ENCODE measurements at regions not wholly inside any gene's neighbourhood (a gene's known extent, or its start where the extent isn't known, plus 50 kb on each side); places are given as distances from the start of the nearest gene placed in this dataset.

DNA sequence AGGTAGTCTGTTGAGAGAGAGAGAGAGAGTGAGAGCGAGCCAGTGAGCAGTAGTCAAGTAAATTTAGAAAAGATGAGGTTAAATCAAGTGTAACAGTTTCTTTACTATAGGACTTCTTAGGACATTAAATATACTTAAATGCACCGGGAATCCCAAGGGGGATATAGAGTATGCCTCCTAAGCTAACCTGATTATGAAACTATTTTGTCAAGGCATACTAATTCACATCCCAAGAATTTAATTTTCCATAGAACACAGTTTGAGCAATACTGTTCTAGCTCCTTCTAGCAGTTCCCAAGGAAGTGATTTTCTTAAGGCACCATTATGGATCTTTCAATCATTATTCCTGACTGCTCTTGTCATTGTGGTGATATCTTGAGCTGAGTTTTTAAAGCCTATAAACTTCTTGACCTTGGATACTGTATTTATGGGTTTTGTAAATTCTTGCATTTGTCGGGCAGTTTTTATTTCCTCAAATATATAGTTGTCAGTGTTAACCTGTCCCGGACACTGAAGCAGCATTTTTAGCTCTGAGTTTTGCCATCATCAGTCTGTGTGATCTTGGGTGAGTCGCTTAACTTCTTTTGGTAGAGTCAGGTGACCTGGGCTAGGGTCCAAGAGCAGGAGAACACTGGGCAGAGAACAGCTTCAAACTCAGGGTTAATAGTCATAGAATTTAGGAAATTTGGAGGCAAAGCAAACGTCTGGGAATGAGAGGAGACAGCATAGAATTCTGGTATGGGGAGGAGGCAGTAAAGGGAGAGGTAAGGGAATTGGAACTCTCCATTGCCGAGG, 196.5 kb upstream of the FRMD6 start:
- Histone ChIP-seq H3K27ac (no peak overlapping the region), H3K9me3 (no peaks in the 10 kb centered on the region), H3K36me3 (no peaks in the 10 kb centered on the region), H3K27me3 (no peaks in the 10 kb centered on the region), H3K4me1 (no peaks in the 10 kb centered on the region), H3K4me3 (no peak overlapping the region)
- 70 to 78% methylated on average over 4 to 7 of the region's 7 CpGs for WGBS, 2 donors (ENCODE audit: low coverage in 1 of 2)
- TF ChIP-seq EP300 (IDR thresholded peaks at IDR 0.05) (no peak), CTCF (IDR thresholded peaks at IDR 0.05) (no peak), POLR2AphosphoS5 (IDR thresholded peaks at IDR 0.05) (no peak), POLR2A (IDR thresholded peaks at IDR 0.05) (no peak)
- ATAC-seq: no peak

GRCh38 chr14:51457843-51458562, 193.7 kb upstream of the FRMD6 start:
- Histone ChIP-seq H3K36me3 (no peaks in the 10 kb centered on the region), H3K4me1 (no peaks in the 10 kb centered on the region)

GRCh38 chr14:51458563-51458955, 193.2 kb upstream of the FRMD6 start:
- Histone ChIP-seq H3K36me3 (no peaks in the 10 kb centered on the region), H3K27ac (no peak overlapping the region), H3K27me3 (no peaks in the 10 kb centered on the region), H3K4me1 (no peaks in the 10 kb centered on the region), H3K4me3 (no peak overlapping the region), H3K9me3 (no peaks in the 10 kb centered on the region)
- ATAC-seq: no peak
- TF ChIP-seq POLR2A (IDR thresholded peaks at IDR 0.05): no peak
- TF ChIP-seq EP300 (IDR thresholded peaks at IDR 0.05): no peak
- no peak for TF ChIP-seq CTCF (IDR thresholded peaks at IDR 0.05)
- no peak for TF ChIP-seq POLR2AphosphoS5 (IDR thresholded peaks at IDR 0.05)
- 36 to 100% methylated on average over 1 of the region's 1 CpG for WGBS, 2 donors (ENCODE audit: low coverage in 1 of 2)

More at GRCh38 chr14:51457843-51458562, 193.7 kb upstream of the FRMD6 start:
- ATAC-seq: no peak
- 94 to 100% methylated on average over 1 of the region's 1 CpG for WGBS, 2 donors (ENCODE audit: low coverage in 1 of 2)
- Histone ChIP-seq H3K9me3 (no peaks in the 10 kb centered on the region), H3K27ac (no peak overlapping the region), H3K27me3 (no peaks in the 10 kb centered on the region), H3K4me3 (no peak overlapping the region)
- TF ChIP-seq CTCF (IDR thresholded peaks at IDR 0.05) (no peak), POLR2AphosphoS5 (IDR thresholded peaks at IDR 0.05) (no peak), POLR2A (IDR thresholded peaks at IDR 0.05) (no peak), EP300 (IDR thresholded peaks at IDR 0.05) (no peak)

DNA sequence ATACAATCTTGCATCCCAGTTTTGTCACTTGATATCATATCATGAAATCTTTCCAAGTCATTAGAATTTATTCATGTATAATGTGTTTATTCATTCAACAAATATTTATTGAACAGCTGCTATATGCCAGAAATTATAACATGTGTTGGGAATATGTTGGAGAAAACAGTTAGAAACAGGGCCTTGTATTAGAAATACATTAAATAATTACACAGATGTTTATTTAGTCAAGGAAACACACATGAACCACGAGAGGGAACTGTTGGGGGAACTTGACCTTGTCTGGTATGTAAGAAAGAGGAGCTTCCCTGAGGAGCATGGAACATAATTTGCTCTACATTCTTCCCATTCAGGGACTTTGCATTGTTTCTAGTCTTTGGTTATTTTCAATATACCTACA, 191.7 kb upstream of the FRMD6 start:
- H3K27me3 ChIP-seq: no peaks in the 10 kb centered on the region
- no peak for ATAC-seq
- WGBS, 2 donors (ENCODE audit: low coverage in 1 of 2): 54 to 75% methylated on average over 1 of the region's 1 CpG
- H3K4me1 ChIP-seq: no peaks in the 10 kb centered on the region
- H3K36me3 ChIP-seq: no peaks in the 10 kb centered on the region
- TF ChIP-seq POLR2A (IDR thresholded peaks at IDR 0.05) (no peak), POLR2AphosphoS5 (IDR thresholded peaks at IDR 0.05) (no peak), EP300 (IDR thresholded peaks at IDR 0.05) (no peak), CTCF (IDR thresholded peaks at IDR 0.05) (no peak)
- no peak overlapping the region for H3K27ac ChIP-seq
- no peak overlapping the region for H3K4me3 ChIP-seq
- H3K9me3 ChIP-seq: no peaks in the 10 kb centered on the region
